CD8-positive, alpha-beta memory T cell (primary cell): ENCODE measurements at regions not wholly inside any gene's neighbourhood (a gene's known extent, or its start where the extent isn't known, plus 50 kb on each side); places are given as distances from the start of the nearest gene placed in this dataset.

Experiments
- CTCF ChIA-PET: fragments of 350-600 bp; sonication (Branson Sonifier 250); formaldehyde crosslinking; loops from one replicate; lab custom pipeline; 2021; ENCODE audit warnings: antibody characterized with exemption; lab: Charles Lee
- POLR2A ChIA-PET: fragments of 350-600 bp; sonication (Branson Sonifier 250); formaldehyde crosslinking; loops from one replicate; lab custom pipeline; 2021; ENCODE audit warnings: antibody characterized with exemption; lab: Charles Lee
- DNase-seq, 5 donors: peaks; one replicate each; pipeline versions ENCODE4 v3.0.0 to v3.0.0-alpha.2; 2020 to 2022; ENCODE audit warnings: mixed read lengths in 1 of 5
- H3K27ac ChIP-seq: one replicate; pipeline ENCODE4 v1.7.0; 2013; ENCODE audit warnings: low read depth, mild to moderate bottlenecking, low read length, moderate library complexity
- H3K27me3 ChIP-seq: 2 replicates; pipeline ENCODE4 v1.7.0; 2013; ENCODE audit warnings: low read length, mild to moderate bottlenecking; ENCODE audit not compliant: insufficient read depth, poor library complexity, severe bottlenecking
- H3K36me3 ChIP-seq: 2 replicates; pipeline ENCODE4 v1.7.0; 2013; ENCODE audit warnings: mild to moderate bottlenecking, low read length, moderate library complexity; ENCODE audit not compliant: insufficient read depth
- H3K4me1 ChIP-seq: 2 replicates; pipeline ENCODE4 v1.7.0; 2013; ENCODE audit warnings: mild to moderate bottlenecking, low read length, moderate library complexity; ENCODE audit not compliant: insufficient read depth
- H3K4me3 ChIP-seq: 2 replicates; pipeline ENCODE4 v1.7.0; 2013; ENCODE audit warnings: mild to moderate bottlenecking, low read length
- H3K9me3 ChIP-seq: 2 replicates; pipeline ENCODE4 v1.7.0; 2013; ENCODE audit warnings: mild to moderate bottlenecking, low read length
- H3K27ac Mint-ChIP-seq, 8 donors: one replicate each; pipeline ENCODE4 v1.8.0; 2020 to 2021; ENCODE audit warnings: mixed read lengths in 8 of 8, mild to moderate bottlenecking in 6 of 8, inconsistent platforms in 3 of 8, moderate library complexity in 3 of 8
- H3K27me3 Mint-ChIP-seq, 2 donors: one replicate each; pipeline ENCODE4 v1.8.0; 2020 to 2021; ENCODE audit warnings: mixed read lengths in 2 of 2, mild to moderate bottlenecking in 1 of 2, moderate library complexity in 1 of 2
- H3K36me3 Mint-ChIP-seq, 3 donors: one replicate each; pipeline ENCODE4 v1.8.0; 2020 to 2021; ENCODE audit warnings: mixed read lengths in 3 of 3, inconsistent platforms in 1 of 3, mild to moderate bottlenecking in 1 of 3
- H3K4me1 Mint-ChIP-seq, 3 donors: one replicate each; pipeline ENCODE4 v1.8.0; 2020 to 2021; ENCODE audit warnings: mixed read lengths in 3 of 3, inconsistent platforms in 1 of 3, mild to moderate bottlenecking in 1 of 3
- H3K4me3 Mint-ChIP-seq, 7 donors: one replicate each; pipeline ENCODE4 v1.8.0; 2020 to 2021; ENCODE audit warnings: mixed read lengths in 7 of 7, mild to moderate bottlenecking in 6 of 7, moderate library complexity in 4 of 7, inconsistent platforms in 2 of 7
- H3K9me3 Mint-ChIP-seq, 5 donors: one replicate each; pipeline ENCODE4 v1.8.0; 2020 to 2022; ENCODE audit warnings: mixed read lengths in 5 of 5, mild to moderate bottlenecking in 3 of 5, moderate library complexity in 2 of 5, inconsistent platforms in 1 of 5

DNA sequence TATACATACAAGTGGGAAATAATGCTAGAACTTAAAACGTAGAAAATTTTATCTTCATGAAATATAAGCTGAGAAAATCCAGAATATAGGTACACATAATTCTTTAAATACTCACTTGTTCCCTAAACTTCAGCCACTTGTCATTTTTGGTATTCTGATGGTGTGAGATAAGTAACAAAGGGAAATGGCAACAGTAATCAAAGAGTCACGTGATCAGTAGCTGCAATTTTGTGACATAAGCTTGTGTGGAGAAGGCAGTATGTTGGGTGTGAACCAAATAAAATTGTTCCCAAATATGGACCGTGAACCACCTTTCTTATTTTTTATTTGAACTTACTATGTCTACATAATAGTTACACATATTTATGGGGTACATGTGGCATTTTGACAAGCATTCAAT, 650.3 kb upstream of the ADARB2 start:
- Mint-ChIP-seq H3K9me3 (peaks cover 0 to 13% (median 3%) of the 10 kb centered on the region in 5 donors), H3K4me3 (no peak overlapping the region), H3K27ac (no peak overlapping the region), H3K36me3 (no peaks in the 10 kb centered on the region), H3K4me1 (no peaks in the 10 kb centered on the region), H3K27me3 (peaks cover 0 to 3% of the 10 kb centered on the region in 2 donors)
- H3K36me3 ChIP-seq, result no peaks in the 10 kb centered on the region
- H3K27me3 ChIP-seq, result no peaks in the 10 kb centered on the region
- no peaks in the 10 kb centered on the region for H3K9me3 ChIP-seq
- no peaks in the 10 kb centered on the region for H3K4me1 ChIP-seq
- H3K4me3 ChIP-seq, result no peak overlapping the region
- POLR2A ChIA-PET, result no interaction called here
- DNase-seq, result no peak
- no peak overlapping the region for H3K27ac ChIP-seq
- CTCF ChIA-PET, result no interaction called here

DNA sequence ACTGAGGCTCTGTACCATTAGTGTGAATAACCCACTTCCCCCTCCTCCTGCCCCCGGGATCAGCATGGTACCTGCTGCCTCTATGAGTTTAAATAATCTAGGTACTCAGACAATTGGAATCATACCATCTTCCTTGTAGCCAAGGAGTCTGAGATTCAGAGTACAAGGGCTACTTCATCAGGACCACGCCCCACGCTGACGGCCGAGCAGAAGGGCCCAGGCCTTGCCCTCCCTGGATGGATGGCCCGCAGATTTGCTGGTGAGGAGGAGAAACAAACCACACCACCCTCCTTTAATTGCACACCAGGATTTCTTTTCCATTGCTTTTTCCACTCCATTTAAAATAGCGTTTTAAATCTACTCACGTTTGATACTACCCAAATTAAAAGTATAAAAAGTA, 649.9 kb upstream of the ADARB2 start:
- no peaks in the 10 kb centered on the region for H3K27me3 ChIP-seq
- ChIA-PET CTCF (no interaction called here), POLR2A (no interaction called here)
- no peaks in the 10 kb centered on the region for H3K36me3 ChIP-seq
- H3K27me3 Mint-ChIP-seq, result peaks cover 0 to 3% of the 10 kb centered on the region in 2 donors
- DNase-seq, result no peak
- H3K4me1 Mint-ChIP-seq, result no peaks in the 10 kb centered on the region
- H3K4me1 ChIP-seq, result no peaks in the 10 kb centered on the region
- no peak overlapping the region for H3K4me3 ChIP-seq
- H3K4me3 Mint-ChIP-seq, result no peak overlapping the region
- H3K27ac ChIP-seq, result no peak overlapping the region
- H3K9me3 ChIP-seq, result no peaks in the 10 kb centered on the region
- H3K27ac Mint-ChIP-seq, result no peak overlapping the region
- peaks cover 0 to 13% (median 3%) of the 10 kb centered on the region in 5 donors for H3K9me3 Mint-ChIP-seq
- H3K36me3 Mint-ChIP-seq, result no peaks in the 10 kb centered on the region

DNA sequence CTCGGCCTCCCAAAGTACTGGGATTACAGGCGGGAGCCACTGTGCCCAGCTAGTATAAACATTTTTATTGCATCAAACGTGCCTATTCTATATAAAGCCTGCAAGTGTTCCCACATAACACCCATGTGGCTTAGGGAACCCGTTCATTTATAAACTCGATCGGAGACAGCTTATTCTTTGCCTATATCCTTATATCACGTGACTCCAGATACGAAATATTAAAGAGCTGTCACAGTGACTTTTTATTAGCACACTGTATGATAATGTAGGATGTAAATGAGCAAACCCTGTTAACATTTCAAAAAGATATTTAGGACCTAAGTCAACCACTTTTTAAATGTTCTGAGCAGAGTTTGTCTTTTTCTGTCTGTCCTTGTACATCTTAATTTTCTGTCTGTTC, 642.9 kb upstream of the ADARB2 start:
- H3K36me3 ChIP-seq, result no peaks in the 10 kb centered on the region
- H3K27me3 ChIP-seq, result no peaks in the 10 kb centered on the region
- DNase-seq, result no peak
- no peaks in the 10 kb centered on the region for H3K4me1 ChIP-seq
- Mint-ChIP-seq H3K9me3 (peaks cover 0 to 14% (median 5%) of the 10 kb centered on the region in 5 donors), H3K27ac (no peak overlapping the region), H3K27me3 (no peaks in the 10 kb centered on the region), H3K4me1 (no peaks in the 10 kb centered on the region), H3K4me3 (no peak overlapping the region), H3K36me3 (no peaks in the 10 kb centered on the region)
- ChIA-PET CTCF (no interaction called here), POLR2A (no interaction called here)
- no peak overlapping the region for H3K27ac ChIP-seq
- no peak overlapping the region for H3K4me3 ChIP-seq
- H3K9me3 ChIP-seq, result no peaks in the 10 kb centered on the region

DNA sequence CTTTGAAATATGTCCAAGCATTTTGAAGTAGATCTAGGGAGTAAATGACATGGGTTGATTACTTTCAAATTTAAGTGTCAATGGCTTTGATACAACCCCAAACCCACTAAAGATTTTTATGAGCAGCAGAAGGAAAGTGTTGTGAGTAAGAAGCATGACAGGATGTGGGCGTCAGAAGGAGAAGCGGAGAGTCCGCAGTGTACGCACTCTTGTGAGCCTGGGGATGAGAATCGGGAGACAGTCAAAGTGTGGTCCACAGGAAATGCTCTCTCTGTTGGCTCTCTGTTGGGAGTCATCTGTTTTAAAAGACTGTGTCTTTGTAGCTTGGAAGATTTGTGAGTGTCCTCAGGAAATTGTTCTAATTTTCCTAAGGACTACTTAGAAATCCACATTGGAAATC, 629.8 kb upstream of the ADARB2 start:
- Histone ChIP-seq H3K4me3 (no peak overlapping the region), H3K27ac (no peak overlapping the region), H3K36me3 (no peaks in the 10 kb centered on the region), H3K4me1 (no peaks in the 10 kb centered on the region), H3K27me3 (no peaks in the 10 kb centered on the region), H3K9me3 (no peaks in the 10 kb centered on the region)
- H3K36me3 Mint-ChIP-seq, result peaks cover 0 to 3% (median 0%) of the 10 kb centered on the region in 3 donors
- DNase-seq, result no peak
- peaks cover 0 to 2% of the 10 kb centered on the region in 2 donors for H3K27me3 Mint-ChIP-seq
- H3K9me3 Mint-ChIP-seq, result peaks cover 8 to 19% (median 13%) of the 10 kb centered on the region in 5 donors
- H3K27ac Mint-ChIP-seq, result no peak overlapping the region
- H3K4me3 Mint-ChIP-seq, result no peak overlapping the region
- no peaks in the 10 kb centered on the region for H3K4me1 Mint-ChIP-seq
- ChIA-PET CTCF (no interaction called here), POLR2A (no interaction called here)

DNA sequence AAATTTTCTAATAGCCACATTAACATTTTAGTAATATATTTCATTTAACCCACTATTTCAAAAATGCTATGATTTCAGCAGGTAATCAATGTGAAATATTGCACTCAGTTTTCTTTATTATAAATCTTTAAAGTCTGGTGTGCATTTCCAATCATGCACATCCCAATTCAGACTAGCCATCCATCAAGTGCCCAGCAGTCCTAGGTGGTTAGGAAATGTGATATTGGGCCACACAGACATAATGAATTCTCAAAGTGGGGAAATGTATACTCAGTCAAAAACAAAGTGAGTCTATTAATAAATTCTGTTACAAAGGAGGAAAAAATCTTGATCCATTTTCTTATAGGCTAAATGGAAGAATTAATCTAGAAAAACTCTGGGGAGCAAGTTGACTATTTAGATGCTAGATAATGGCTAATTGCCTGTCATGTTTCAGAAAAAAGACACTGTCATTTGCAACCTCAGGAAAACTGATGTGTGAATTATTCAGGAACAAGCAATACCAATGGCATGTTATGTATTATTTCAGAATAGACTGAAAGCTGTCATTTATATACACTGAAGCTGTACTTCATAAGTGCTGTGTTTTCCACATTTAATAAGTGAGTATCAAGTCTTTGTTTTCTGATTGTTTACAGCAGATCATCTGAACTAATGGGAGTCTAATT, 629.1 kb upstream of the ADARB2 start:
- no peak for DNase-seq
- H3K4me3 ChIP-seq, result no peak overlapping the region

DNA sequence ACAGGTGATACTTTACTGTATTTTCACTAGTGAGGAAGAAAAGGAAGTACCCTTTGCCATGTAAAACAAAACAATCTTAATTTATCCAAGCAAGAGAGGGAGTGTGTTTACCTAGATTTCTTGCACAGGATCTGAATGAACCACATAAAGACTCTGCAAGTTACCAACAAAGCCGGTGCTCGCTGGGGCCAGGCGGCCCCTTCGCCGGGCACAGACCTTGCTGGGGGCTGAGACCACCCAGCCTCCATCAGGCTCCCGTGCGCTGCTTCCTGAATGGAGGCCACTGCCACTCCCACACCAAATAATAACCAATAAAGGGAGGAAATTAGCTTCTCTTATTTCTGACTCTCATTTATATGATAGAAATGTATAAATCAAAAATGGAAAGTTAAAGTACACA, 625.0 kb upstream of the ADARB2 start:
- no peaks in the 10 kb centered on the region for H3K36me3 ChIP-seq
- ChIA-PET POLR2A (no interaction called here), CTCF (no interaction called here)
- no peaks in the 10 kb centered on the region for H3K27me3 ChIP-seq
- H3K4me3 ChIP-seq, result no peak overlapping the region
- Mint-ChIP-seq H3K4me1 (no peaks in the 10 kb centered on the region), H3K9me3 (peaks cover 0 to 3% (median 0%) of the 10 kb centered on the region in 5 donors), H3K27ac (no peak overlapping the region), H3K27me3 (peaks cover 0 to 1% of the 10 kb centered on the region in 2 donors), H3K36me3 (no peaks in the 10 kb centered on the region), H3K4me3 (no peak overlapping the region)
- DNase-seq, result no peak
- no peaks in the 10 kb centered on the region for H3K4me1 ChIP-seq
- H3K27ac ChIP-seq, result no peak overlapping the region
- no peaks in the 10 kb centered on the region for H3K9me3 ChIP-seq

More for the DNA sequence above, 629.1 kb upstream of the ADARB2 start:
- CTCF ChIA-PET, result no interaction called here
- H3K4me3 Mint-ChIP-seq, result no peak overlapping the region
- Histone ChIP-seq H3K9me3 (no peaks in the 10 kb centered on the region), H3K4me1 (no peaks in the 10 kb centered on the region), H3K27me3 (no peaks in the 10 kb centered on the region), H3K27ac (no peak overlapping the region), H3K36me3 (no peaks in the 10 kb centered on the region)
- H3K4me1 Mint-ChIP-seq, result no peaks in the 10 kb centered on the region
- peaks cover 0 to 3% (median 0%) of the 10 kb centered on the region in 3 donors for H3K36me3 Mint-ChIP-seq
- peaks cover 0 to 2% of the 10 kb centered on the region in 2 donors for H3K27me3 Mint-ChIP-seq
- POLR2A ChIA-PET, result no interaction called here
- peaks cover 8 to 14% (median 12%) of the 10 kb centered on the region in 5 donors for H3K9me3 Mint-ChIP-seq
- H3K27ac Mint-ChIP-seq, result no peak overlapping the region

DNA sequence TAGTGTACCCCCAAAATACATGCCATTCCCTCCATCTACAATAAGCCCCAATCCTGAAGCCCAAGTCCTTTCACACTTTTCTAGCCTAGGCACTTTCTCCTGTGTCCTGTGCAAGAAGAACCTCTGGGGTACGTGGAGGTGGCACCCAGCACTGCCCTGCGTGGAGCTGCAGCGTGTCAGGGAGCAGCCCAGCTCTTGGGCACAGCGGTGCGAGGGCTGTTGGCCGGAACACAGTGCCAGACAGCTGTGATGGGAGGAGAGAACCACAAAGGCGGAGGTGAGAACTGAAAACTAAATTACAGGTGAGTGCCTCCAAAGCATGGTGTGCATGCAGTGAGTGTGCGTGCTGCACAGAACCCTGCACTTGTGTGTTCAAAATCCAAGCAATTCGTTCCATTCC, 621.3 kb upstream of the ADARB2 start:
- H3K27me3 Mint-ChIP-seq, result peaks cover 0 to 5% of the 10 kb centered on the region in 2 donors
- H3K36me3 Mint-ChIP-seq, result no peaks in the 10 kb centered on the region
- no peak for DNase-seq
- H3K36me3 ChIP-seq, result no peaks in the 10 kb centered on the region
- no peaks in the 10 kb centered on the region for H3K9me3 ChIP-seq
- no peak overlapping the region for H3K27ac ChIP-seq
- ChIA-PET POLR2A (no interaction called here), CTCF (no interaction called here)
- no peak overlapping the region for H3K27ac Mint-ChIP-seq
- H3K4me1 Mint-ChIP-seq, result no peaks in the 10 kb centered on the region
- peaks cover 0 to 5% (median 0%) of the 10 kb centered on the region in 5 donors for H3K9me3 Mint-ChIP-seq
- no peak overlapping the region for H3K4me3 ChIP-seq
- no peaks in the 10 kb centered on the region for H3K27me3 ChIP-seq
- H3K4me3 Mint-ChIP-seq, result no peak overlapping the region
- no peaks in the 10 kb centered on the region for H3K4me1 ChIP-seq

DNA sequence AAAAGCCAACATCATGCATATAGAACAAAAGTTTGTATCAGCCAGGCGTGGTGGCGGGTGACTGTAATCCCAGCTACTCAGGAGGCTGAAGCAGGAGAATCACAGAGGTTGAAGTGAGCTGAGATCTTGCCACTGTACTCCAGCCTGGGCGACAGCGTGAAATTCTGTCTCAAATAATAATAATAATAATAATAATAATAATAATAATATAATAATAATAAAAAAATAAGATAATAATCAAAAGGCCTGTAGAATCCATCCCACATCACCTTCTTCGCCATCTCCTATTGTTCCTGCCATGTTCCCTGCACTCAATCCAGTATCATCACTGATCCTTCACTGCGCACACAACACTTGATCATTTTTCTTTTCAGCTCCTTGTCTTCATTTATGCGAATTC, 619.3 kb upstream of the ADARB2 start:
- ChIA-PET CTCF (no interaction called here), POLR2A (no interaction called here)
- H3K36me3 ChIP-seq, result no peaks in the 10 kb centered on the region
- H3K27me3 Mint-ChIP-seq, result peaks cover 0 to 5% of the 10 kb centered on the region in 2 donors
- no peaks in the 10 kb centered on the region for H3K4me1 ChIP-seq
- no peaks in the 10 kb centered on the region for H3K9me3 ChIP-seq
- H3K27me3 ChIP-seq, result no peaks in the 10 kb centered on the region
- no peak overlapping the region for H3K4me3 ChIP-seq
- H3K27ac Mint-ChIP-seq, result no peak overlapping the region
- no peak overlapping the region for H3K4me3 Mint-ChIP-seq
- no peak for DNase-seq
- H3K4me1 Mint-ChIP-seq, result no peaks in the 10 kb centered on the region
- H3K27ac ChIP-seq, result no peak overlapping the region
- no peaks in the 10 kb centered on the region for H3K36me3 Mint-ChIP-seq
- peaks cover 0 to 5% (median 0%) of the 10 kb centered on the region in 5 donors for H3K9me3 Mint-ChIP-seq
